OCI-LY7 (cell line): ENCODE measurements at regions not wholly inside any gene's neighbourhood (a gene's known extent, or its start where the extent isn't known, plus 50 kb on each side); places are given as distances from the start of the nearest gene placed in this dataset.

Source experiments
- CTCF ChIP-seq: fragments of 200-600 bp; sonication (generic); conservative IDR thresholded peaks from 2 replicates; pipeline ENCODE4 v1.5.1; 2014; ENCODE audit warnings: mild to moderate bottlenecking, antibody characterized with exemption, low read length, moderate library complexity, mixed read lengths
- EZH2phosphoT487 ChIP-seq: fragments of 200-600 bp; sonication (generic); IDR thresholded peaks from 2 replicates; pipeline ENCODE4 v1.6.1; 2018; ENCODE audit warnings: low read depth, borderline replicate concordance, mild to moderate bottlenecking, mixed run types, antibody characterized with exemption, low read length, moderate library complexity, mixed read lengths

GRCh38 chrX:1074755-1075154, 137.7 kb downstream of the CRLF2 start:
- TF ChIP-seq CTCF (no peak), EZH2phosphoT487 (no peak)
